Mesodermal cell (in vitro differentiated cells): ENCODE measurements at regions not wholly inside any gene's neighbourhood (a gene's known extent, or its start where the extent isn't known, plus 50 kb on each side); places are given as distances from the start of the nearest gene placed in this dataset.
"Not testable (repeated sequence)": the region's sequence is repeated elsewhere in the genome, so short reads cannot be mapped to it uniquely, and the experiment has no call there.

Experiments
- H3K27ac ChIP-seq: 2 replicates; pipeline ENCODE4 v1.7.0; 2013; ENCODE audit warnings: mild to moderate bottlenecking, low read depth, low read length, moderate library complexity; ENCODE audit not compliant: severe bottlenecking
- H3K36me3 ChIP-seq: 2 replicates; pipeline ENCODE4 v1.7.1; 2013; ENCODE audit warnings: mild to moderate bottlenecking, low read length, moderate library complexity; ENCODE audit not compliant: control insufficient read depth, insufficient read depth
- H3K4me1 ChIP-seq: one replicate; pipeline ENCODE4 v1.7.1; 2013; ENCODE audit warnings: mild to moderate bottlenecking, low read length; ENCODE audit not compliant: insufficient read depth, control insufficient read depth, poor library complexity, severe bottlenecking
- H3K4me3 ChIP-seq: 2 replicates; pipeline ENCODE4 v1.7.0; 2013; ENCODE audit warnings: low read length, control low read depth, mild to moderate bottlenecking; ENCODE audit not compliant: insufficient read depth, poor library complexity, severe bottlenecking; ENCODE audit errors: extremely low read depth
- H3K9me3 ChIP-seq: 2 replicates; pipeline ENCODE4 v1.7.1; 2013; ENCODE audit warnings: mild to moderate bottlenecking, low read length, moderate library complexity; ENCODE audit not compliant: control insufficient read depth
- WGBS, 2 experiments: methylation state at CpG; one replicate each; pipeline ENCODE4 v1.1.5; 2013; ENCODE audit warnings: missing lambda C conversion rate in 2 of 2; ENCODE audit not compliant: insufficient coverage in 2 of 2; 5-methylcytosine and 5-hydroxymethylcytosine counted together

- WGBS, 2 experiments, result 89 to 100% methylated on average over 1 to 3 of the region's 3 CpGs
- no peaks in the 10 kb centered on the region for H3K9me3 ChIP-seq
- H3K4me1 ChIP-seq, result no peaks in the 10 kb centered on the region
- no peak overlapping the region for H3K27ac ChIP-seq
- no peaks in the 10 kb centered on the region for H3K36me3 ChIP-seq
- H3K4me3 ChIP-seq, result no peak overlapping the region
Measured at GRCh38 chr5:90233476-90233875, 176.1 kb downstream of the CETN3 start.

GRCh38 chr5:90231688-90232087 is 177.9 kb downstream of the CETN3 start:
- no peak overlapping the region for H3K27ac ChIP-seq
- no peaks in the 10 kb centered on the region for H3K4me1 ChIP-seq
- no peaks in the 10 kb centered on the region for H3K36me3 ChIP-seq
- H3K4me3 ChIP-seq, result no peak overlapping the region
- H3K9me3 ChIP-seq, result no peaks in the 10 kb centered on the region
- 91 to 100% methylated on average over 1 to 2 of the region's 4 CpGs for WGBS, 2 experiments

GRCh38 chr5:90227683-90228082 is 181.9 kb downstream of the CETN3 start:
- Histone ChIP-seq H3K36me3 (no peaks in the 10 kb centered on the region), H3K4me1 (no peaks in the 10 kb centered on the region), H3K9me3 (no peaks in the 10 kb centered on the region), H3K27ac (no peak overlapping the region), H3K4me3 (no peak overlapping the region)
- WGBS, 2 experiments, result 63 to 100% methylated on average over 1 to 2 of the region's 3 CpGs

- Histone ChIP-seq H3K9me3 (no peaks in the 10 kb centered on the region), H3K36me3 (no peaks in the 10 kb centered on the region), H3K4me1 (no peaks in the 10 kb centered on the region), H3K4me3 (no peak overlapping the region), H3K27ac (no peak overlapping the region)
- WGBS, 2 experiments, result 84 to 86% methylated on average over 1 to 2 of the region's 2 CpGs
Measured at GRCh38 chr5:90226433-90227099, 183.0 kb downstream of the CETN3 start.

GRCh38 chr5:90224342-90224741 is 185.2 kb downstream of the CETN3 start:
- H3K4me3 ChIP-seq, result no peak overlapping the region
- H3K4me1 ChIP-seq, result no peaks in the 10 kb centered on the region
- no peaks in the 10 kb centered on the region for H3K36me3 ChIP-seq
- WGBS, 2 experiments, result 100% methylated on average over 1 of the region's 1 CpG
- no peaks in the 10 kb centered on the region for H3K9me3 ChIP-seq
- H3K27ac ChIP-seq, result no peak overlapping the region

- Histone ChIP-seq H3K9me3 (no peaks in the 10 kb centered on the region), H3K4me1 (no peaks in the 10 kb centered on the region), H3K4me3 (no peak overlapping the region), H3K27ac (no peak overlapping the region), H3K36me3 (no peaks in the 10 kb centered on the region)
- WGBS, 2 experiments, result 80 to 94% methylated on average over 2 of the region's 2 CpGs
Measured at GRCh38 chr5:90223756-90224155, 185.8 kb downstream of the CETN3 start.

GRCh38 chr5:90221951-90222350 is 187.6 kb downstream of the CETN3 start:
- H3K9me3 ChIP-seq, result no peaks in the 10 kb centered on the region
- H3K27ac ChIP-seq, result no peak overlapping the region
- H3K4me3 ChIP-seq, result no peak overlapping the region
- H3K4me1 ChIP-seq, result no peaks in the 10 kb centered on the region
- H3K36me3 ChIP-seq, result no peaks in the 10 kb centered on the region
- no CpG with 5 or more reads among the region's 2 CpGs for WGBS, 2 experiments

GRCh38 chr5:90220554-90220953 is 189.0 kb downstream of the CETN3 start:
- Histone ChIP-seq H3K9me3 (no peaks in the 10 kb centered on the region), H3K27ac (no peak overlapping the region), H3K4me3 (no peak overlapping the region), H3K4me1 (no peaks in the 10 kb centered on the region), H3K36me3 (no peaks in the 10 kb centered on the region)
- no CpG with 5 or more reads among the region's 3 CpGs for WGBS, 2 experiments

GRCh38 chr5:90214991-90215390 is 194.6 kb downstream of the CETN3 start:
- no peaks in the 10 kb centered on the region for H3K9me3 ChIP-seq
- no peak overlapping the region for H3K4me3 ChIP-seq
- no peaks in the 10 kb centered on the region for H3K36me3 ChIP-seq
- H3K4me1 ChIP-seq, result no peaks in the 10 kb centered on the region
- no peak overlapping the region for H3K27ac ChIP-seq

- not testable (repeated sequence) for H3K27ac ChIP-seq, H3K9me3 ChIP-seq, H3K36me3 ChIP-seq, H3K4me1 ChIP-seq, H3K4me3 ChIP-seq
- 79 to 84% methylated on average over 12 to 17 of the region's 25 CpGs for WGBS, 2 experiments
Measured at GRCh38 chr5:90208323-90208722, 201.2 kb downstream of the CETN3 start.

- H3K27ac ChIP-seq, result no peak overlapping the region
- no peaks in the 10 kb centered on the region for H3K36me3 ChIP-seq
- WGBS, 2 experiments, result 100% methylated on average over 1 of the region's 3 CpGs; no CpG with 5 or more reads in 1 of the 2 experiments
- H3K4me3 ChIP-seq, result no peak overlapping the region
- H3K9me3 ChIP-seq, result no peaks in the 10 kb centered on the region
- H3K4me1 ChIP-seq, result no peaks in the 10 kb centered on the region
Measured at GRCh38 chr5:90201923-90202322, 207.6 kb downstream of the CETN3 start.
